GM19468 (cell line): ENCODE measurements at regions not wholly inside any gene's neighbourhood (a gene's known extent, or its start where the extent isn't known, plus 50 kb on each side); places are given as distances from the start of the nearest gene placed in this dataset.
"Not testable (repeated sequence)": the region's sequence is repeated elsewhere in the genome, so short reads cannot be mapped to it uniquely, and the experiment has no call there.

Experiments used
- ATAC-seq: cut with Tn5 transposase; IDR thresholded peaks from one replicate; pipeline ENCODE4 v1.9.1; 2021; ENCODE audit warnings: mild to moderate bottlenecking, moderate library complexity, moderate number of reproducible peaks; ENCODE audit not compliant: unreplicated experiment; ENCODE audit errors: extremely low read depth

DNA sequence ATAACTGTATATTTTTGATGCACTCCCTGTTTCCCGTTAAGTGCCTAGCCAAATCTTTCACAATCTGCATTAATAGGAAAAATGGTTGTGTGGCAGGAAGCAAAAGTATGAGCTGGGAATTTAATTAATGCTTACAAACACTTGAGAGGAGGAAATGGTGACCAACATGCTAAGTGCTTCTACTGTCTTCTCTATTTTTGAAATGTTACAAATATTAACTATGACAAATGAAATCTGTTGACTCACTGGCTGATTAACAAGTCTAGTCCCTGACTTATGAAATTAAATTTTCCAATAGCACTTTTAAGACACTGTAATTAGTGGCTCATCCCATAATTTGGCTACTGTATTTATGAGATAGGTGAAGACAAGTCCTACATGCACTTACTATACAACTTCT, 446.9 kb upstream of the DPPA4 start:
- ATAC-seq = no peak

DNA sequence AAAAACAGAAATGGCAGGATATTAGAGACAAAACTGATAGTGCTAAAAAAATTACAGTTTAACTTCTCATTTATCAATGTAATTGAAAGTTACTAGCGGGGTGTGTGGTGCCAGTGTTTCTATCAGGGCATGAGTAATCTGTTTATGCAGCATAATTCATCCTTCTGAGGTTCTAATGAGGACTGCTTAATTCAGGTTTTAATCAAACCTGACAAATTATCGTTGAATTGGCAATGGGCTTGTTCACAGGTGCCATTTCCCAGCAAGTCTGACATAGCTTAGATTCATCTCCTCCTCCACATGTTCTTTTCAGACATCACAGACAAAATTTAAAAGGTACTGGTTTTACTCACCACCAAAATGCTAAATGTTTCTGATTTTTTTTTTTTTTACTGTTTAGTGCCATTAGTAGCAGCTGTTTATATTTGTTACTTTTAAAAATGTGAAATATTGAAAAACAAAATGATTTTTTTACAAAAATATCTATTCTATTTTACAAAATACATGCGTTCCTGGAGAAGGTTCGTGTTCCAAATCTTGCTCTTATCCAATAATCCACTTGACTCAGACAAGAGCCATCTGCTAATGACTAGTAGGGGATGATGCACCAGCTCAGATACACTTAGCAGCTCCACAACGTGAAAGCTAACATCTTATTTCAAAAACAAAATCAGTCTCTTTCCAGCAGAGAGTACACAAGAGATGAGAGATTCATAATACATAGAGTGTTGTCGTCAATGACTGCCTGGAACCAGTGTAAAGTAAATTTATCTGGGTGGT, 447.7 kb upstream of the DPPA4 start:
- ATAC-seq = no peak

DNA sequence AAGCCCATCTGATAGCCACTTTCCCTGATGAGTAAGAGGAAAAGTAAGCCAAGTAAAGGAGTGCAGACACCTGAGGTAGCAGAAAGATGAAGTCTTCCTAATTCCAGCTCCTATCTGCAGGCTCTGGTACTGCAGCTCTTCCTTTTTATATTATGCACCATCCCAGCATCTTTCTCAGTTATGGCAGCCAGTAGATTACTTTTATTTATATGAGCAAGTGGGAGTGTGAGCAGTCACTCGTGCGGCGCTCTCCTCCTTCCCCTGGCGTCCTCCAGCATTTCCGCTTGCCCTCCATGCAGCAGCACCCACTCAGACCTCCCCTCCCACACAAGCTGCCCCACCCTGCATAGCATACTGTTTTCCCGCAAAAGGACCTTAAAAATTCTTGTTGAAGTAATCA, 465.9 kb upstream of the DPPA4 start:
- ATAC-seq = no peak

DNA sequence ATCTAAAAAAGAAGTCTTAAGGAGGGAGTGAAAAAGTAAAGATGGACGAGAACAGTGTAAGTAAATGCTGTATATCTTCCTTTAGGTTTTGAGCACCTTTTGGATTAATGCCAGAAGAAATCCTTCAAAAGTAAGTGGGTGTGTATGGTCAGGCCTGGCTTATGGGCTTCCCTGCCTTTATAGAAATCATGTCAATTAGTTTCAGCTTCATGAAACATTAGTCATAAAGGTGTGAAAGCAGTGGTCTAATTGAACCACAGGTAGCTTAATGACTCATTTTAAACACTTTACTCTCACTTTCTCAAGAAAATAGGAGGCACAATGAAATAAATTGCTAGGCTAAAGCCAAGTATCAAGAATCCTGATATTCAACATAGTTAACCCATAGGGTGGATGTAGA, 467.4 kb upstream of the DPPA4 start:
- ATAC-seq = no peak

DNA sequence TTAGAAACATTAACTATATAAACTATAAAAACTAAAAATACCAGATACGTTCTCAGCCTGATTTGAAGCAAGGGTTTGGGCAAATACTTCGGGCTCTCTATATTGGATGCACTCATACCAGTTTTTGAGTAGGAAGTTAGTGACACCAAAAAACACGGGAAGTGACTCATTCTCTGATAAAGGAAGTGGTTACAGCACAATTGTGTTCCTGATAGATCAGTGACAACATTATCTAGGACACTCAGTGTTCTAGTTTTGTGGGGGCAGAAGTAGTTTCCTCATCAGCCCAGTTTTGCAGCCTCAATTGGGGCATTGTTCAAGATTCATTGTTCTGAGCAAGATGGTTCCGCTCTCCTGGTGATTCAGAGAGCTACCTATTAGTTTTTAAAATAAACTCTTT, 469.6 kb upstream of the DPPA4 start:
- no peak for ATAC-seq

DNA sequence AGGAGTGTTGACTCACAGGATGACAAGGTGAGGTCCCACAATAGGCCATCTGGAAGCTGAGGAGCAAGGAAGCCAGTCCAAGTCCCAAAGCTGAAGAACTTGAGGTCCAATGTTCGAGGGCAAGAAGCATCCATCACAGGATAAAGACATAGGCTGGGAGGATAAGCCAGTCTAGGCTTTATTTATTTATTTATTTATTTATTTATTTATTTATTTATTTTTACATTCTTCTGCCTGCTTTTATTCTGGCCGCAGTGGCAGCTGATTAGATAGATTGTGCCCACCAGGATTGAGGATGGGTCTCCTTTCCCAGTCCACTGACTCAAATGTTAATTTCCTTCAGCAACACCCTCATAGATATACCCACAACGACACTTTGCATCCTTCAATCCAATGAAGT, 472.2 kb upstream of the DPPA4 start:
- no peak for ATAC-seq

DNA sequence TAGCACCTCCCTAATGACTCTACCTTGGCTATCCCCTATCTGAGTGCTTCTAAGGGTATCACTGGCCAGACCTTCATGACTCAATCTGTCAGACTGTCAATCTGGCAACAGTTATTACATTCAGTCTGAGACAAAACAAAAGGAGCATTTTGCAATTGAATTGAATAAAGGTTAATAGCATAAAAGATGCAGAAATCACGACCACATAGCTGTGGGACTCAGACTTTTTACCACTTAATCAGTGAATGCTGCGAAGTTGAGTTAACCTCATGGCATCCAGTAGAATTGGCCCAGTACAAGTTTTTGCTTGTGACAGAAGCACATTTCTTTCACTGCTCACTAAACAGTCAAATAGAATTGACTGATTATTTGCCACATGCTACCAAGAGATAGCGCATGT, 480.7 kb upstream of the DPPA4 start:
- ATAC-seq = no peak

DNA sequence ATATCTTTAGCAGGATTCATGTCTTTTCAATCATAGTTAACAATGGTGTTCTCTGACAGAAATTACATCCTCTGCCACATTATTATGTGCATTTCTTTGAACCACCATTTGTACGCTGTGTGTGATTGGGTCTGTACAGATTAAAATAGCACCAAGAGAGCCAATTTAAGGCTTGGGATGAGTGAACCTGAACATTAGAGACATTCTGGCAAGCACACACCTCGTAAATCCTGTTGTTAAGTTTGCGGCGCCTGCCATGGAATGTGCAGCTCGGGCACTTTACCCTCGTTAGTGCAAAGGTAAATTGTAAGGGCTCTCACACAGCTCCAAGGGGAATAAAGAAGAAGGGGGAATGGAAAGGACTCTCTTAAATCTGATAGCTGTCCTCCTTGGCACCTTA, 482.4 kb upstream of the DPPA4 start:
- ATAC-seq = no peak

DNA sequence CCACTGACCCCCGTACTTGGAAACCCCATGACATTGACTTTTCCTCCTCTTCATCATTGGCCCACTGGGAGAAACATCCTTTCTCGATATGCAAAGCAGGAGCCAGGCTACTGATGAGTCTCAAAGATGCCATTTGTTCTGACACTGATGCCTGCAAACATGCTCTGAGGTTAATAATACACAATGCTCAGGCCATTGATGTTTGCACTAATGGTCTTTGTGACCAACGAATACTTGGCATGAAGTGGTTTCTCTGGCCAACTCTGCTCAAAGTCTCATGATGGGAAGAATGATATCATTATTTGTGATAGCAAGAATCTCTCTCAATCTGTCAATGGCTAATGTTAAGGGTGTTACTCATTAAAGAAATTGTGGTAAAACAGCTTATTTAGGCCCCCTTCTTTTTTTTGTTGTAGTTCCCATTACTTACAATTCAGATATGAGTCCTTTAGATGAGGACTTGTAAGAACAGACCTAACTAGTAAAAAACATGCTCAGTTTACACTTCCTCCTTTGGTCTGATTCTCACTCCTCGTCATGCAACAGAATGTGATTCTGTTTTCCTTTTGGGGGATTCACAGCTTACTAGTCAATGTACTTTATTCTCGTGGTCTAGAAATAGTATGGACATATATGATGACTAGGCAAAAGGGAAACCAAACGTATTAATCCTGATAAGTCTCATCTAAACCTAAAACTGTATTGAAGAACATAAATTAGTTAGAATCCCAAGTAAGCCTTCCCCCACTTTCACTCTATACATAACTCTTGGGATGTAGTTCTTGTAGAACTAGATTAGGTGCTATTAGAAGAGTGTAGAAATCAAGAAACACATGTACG, 488.8 kb upstream of the DPPA4 start:
- no peak for ATAC-seq

DNA sequence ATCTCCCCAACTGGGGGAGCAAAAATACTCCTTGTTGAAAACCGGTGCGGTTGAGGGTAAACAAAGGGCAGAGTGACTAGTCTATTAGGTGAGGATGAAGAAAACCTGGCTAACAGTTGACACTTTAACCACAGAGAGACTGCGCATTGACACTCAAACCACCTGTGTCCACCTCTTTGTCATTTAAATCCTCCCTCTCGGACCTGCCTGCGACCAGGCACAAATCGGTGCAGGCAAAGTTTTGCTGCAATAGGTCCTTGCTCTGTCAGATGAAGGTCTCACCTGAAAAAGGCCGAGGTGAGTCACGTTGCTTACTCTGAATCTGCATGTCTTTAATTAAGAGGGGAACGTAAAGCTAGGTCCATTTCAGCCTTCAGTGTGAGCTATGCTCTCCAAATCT, 494.1 kb upstream of the DPPA4 start:
- ATAC-seq = no peak

DNA sequence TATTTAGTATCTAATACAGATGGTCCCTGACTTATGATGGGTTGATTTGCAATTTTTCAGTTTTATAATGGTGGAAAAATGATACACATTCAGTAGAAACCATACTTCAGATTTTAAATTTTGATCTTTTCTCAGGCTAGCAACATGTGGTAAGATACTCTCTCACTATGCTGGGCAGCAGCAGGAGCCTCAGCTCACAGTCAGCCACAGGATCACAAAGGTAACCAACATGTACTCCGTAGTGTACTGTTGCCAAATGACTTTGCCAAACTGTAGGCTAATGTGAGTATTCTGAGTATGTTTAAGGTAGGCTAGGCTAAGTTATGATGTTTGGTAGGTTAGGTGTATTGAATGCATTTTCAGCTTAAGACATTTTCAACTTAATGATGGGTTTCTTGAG, 498.6 kb upstream of the DPPA4 start:
- no peak for ATAC-seq

DNA sequence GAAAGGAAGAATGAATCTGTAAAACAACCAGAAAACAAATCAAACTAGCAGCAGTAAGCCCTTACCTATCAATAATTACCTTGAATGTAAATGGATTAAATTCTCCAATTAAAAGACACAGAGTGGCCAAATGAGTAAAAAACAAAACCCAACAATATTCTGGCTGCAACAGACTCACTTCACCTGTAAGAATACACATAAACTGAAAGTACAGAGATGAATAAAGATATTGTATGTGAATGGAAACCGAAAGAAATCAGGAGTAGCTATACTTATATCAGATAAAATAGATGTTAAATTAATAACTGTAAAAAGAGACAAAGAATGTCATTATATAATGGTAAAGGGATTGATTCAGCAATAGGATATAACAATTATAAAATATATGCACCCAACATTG, 514.5 kb upstream of the DPPA4 start:
- no peak for ATAC-seq

DNA sequence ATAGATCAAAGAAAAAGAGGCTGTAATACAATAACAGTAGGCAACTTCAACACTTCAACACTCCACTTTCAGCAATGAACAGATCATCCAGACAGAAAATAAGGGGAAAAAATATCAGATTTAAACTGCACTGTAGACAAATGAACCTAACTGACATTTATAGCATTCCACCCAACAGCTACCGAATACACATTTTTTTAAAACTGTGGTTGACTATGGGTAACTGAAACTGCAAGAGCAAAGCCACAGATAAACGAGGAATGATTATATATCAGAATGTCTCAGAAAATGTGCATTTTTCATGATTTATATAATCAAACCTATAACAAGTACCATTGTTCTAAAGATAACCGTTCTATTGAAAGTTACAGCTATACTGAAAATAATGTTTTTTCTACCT, 514.9 kb upstream of the DPPA4 start:
- no peak for ATAC-seq

DNA sequence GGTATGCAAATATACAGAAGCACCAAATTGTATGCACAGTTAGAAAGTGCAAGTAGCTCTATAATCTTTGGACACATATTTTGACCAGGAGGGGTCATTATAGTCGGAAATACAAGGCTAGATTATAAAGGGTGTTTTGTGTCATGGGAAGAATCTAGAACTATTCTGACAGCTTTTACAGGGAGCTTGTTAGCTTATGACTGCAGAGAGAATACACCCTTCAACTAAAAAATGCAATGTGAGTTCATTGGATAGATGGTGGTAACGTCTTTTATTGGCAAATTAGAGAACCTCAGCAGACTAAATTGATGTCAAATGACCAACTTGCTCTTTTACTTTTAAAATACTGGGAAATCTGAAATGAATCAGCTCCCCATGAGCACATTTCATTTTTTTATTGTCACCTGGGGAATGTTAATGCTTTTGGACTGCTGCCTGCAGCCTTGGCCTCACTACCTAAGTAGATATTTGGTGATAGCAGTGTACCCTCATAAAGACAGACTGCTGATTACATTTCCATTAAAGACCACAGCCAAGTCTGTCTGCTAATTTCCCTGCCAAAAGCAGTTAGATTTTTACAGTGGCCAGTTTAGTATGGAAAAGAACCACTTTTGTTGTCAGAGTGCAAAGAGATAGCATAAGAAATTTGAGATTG, 515.9 kb upstream of the DPPA4 start:
- ATAC-seq = no peak

DNA sequence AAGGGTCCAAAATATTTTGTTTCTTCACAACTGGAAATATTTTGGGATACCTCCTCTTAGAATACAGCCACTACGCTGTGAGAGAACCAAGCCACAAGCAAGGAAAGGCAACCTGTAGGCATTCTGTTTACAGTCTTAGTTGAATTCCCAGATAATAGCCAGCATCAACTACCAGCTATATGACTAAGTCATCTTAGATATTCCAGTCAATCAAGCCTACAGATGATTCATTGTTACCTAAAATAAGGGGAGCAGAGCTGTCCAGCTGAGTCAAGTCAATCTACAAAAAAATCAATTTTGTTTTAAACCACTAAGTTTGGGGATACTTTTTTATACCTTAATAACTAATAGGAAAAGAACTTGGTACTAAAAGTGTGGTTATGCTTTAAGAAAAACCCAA, 526.4 kb upstream of the DPPA4 start:
- no peak for ATAC-seq

DNA sequence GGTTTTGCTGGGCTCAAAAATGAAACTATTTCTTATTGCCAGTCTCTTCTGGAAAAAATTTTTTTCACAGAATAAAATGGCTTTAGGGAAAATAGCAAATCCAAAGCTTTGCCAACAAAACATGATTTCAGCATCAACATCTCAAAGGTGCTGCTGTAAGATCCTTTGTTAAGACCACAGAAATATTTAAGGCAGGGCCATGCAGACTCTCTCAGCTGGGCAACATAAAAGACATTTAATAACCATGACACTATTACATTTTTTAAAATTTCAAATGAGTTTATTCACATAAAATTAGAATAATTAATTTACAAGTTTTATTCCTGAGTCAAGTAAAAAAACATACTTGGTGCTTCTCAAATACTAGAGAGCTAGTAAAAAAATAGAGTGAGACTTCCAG, 527.1 kb upstream of the DPPA4 start:
- no peak for ATAC-seq

DNA sequence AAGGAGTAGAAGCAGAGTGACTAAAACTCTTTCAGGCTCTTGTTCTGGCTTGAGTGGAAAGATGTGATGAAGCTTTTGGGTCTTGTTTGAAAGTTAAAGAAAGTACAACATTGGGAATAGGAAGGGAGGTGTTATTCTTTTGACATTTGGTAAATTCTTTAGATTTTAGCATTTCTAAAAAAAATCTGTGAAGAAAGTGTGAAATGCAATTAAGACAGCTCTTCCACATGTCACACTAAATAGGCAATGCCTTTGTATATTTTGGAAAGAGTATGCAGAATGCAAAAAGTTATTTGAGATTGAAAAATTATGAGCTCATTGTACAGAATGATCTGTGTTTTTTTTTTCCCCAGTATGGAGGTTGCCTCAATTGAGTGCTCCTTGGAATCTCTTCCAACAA, 532.2 kb upstream of the DPPA4 start:
- ATAC-seq = no peak

DNA sequence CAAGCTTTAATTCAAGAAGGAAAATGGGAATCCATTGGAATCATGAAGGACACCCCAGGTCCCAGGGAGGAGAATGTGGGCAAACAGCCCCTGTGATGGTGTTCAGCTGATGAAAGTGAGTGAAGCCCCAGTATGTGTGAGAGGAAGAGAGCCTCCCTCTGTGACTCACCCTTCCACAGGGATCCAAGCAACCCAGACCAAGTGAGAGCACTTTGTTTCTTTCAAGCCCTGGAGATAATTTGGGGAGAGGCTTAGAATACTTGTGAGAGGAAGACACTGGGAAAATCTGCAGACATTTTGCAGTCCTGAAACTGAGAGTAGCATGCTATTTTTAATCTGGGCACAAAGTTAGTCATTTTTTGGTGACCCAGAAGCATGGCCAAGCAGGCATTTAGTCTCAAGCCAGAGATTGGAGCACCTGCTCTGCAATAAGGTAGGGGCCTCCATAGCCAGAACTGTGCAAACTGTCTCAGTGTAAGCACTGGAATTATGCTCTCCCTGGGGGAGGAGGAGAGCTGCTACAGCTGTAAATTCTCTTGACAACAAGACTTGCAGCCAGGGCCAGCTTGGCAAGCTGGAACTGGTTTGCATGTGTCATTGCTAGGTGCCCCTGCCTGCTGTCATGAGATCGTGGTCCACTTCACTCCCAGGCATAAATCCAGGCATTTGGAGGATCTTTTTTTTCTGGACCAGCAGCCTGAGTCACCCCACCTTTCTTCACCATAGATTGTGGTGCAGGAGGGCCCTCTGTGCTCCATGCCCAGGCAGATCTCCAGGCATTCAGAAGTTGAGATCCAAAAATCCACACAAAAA, 537.8 kb upstream of the DPPA4 start:
- no peak for ATAC-seq

DNA sequence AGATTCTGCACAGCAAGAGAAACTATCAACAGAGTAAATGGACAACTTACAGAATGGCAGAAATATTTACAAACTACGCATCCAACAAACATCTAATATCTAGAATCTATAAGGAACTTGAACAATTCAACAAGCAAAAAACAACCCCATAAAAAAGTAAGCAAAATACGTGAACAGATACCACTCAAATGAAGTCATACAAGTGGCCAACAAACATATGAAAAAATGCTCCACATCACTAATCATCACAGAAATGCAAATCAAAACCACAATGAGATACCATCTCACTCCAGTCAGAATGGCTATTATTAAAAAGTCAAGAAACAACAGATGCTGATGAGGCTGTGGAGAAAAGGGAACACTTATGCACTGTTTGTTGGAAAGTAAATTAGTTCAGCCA, 540.3 kb upstream of the DPPA4 start:
- ATAC-seq = not testable (repeated sequence)

DNA sequence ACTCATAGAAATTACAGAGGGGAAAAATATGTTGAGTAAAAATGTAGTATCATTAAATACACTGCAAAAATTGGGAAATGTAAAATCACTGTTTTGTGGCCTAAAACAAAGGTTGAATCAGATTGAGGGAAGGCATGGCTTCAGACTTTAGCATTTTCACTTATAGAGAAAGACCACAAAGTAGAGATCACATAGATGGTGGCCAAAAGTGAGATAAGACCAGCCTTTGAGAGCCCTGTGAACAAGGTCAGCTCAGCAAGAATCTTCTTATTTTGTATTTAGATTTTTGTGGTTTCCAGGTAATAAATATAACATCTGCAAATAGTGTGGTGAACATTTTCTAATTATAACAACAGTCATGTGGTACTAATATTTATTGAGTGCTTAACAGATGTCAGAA, 544.8 kb upstream of the DPPA4 start:
- ATAC-seq = no peak
